GM12878 (cell line): ENCODE measurements at regions not wholly inside any gene's neighbourhood (a gene's known extent, or its start where the extent isn't known, plus 50 kb on each side); places are given as distances from the start of the nearest gene placed in this dataset.

Experiments used
- ATAC-seq: fragments of 200-7000 bp; cut with Tn5 transposase; 3 replicates; pipeline ENCODE4 v1.9.1; 2020; ENCODE audit warnings: mild to moderate bottlenecking, moderate library complexity
- BruUV-seq: library from RNA; stranded (reverse); fragments of 400-500 nt; replicated peaks from 2 replicates; lab custom pipeline; 2021; lab: Mats Ljungman, UMichigan
- CTCF ChIA-PET: fragments of 300-600 bp; sonication (Branson Sonifier 250); formaldehyde crosslinking; extraction: SDS; loops from one replicate; lab custom pipeline; 2021; ENCODE audit warnings: inconsistent platforms; lab: Yijun Ruan, JAX
- POLR2A ChIA-PET: fragments of 350-600 bp; formaldehyde crosslinking; extraction: SDS; loops from one replicate; lab custom pipeline; 2021; ENCODE audit warnings: inconsistent platforms; lab: Charles Lee
- RAD21 ChIA-PET: fragments of 300-600 bp; sonication (Branson Sonifier 250); formaldehyde crosslinking; loops from one replicate; lab custom pipeline; 2023; ENCODE audit warnings: antibody characterized with exemption; ENCODE audit not compliant: unreplicated experiment; lab: Charles Lee
- SMC1A ChIA-PET: fragments of 300-600 bp; sonication (Branson Sonifier 250); formaldehyde crosslinking; loops from one replicate; lab custom pipeline; 2023; ENCODE audit not compliant: unreplicated experiment, uncharacterized antibody; lab: Charles Lee
- DNase-seq: peaks from one replicate; pipeline ENCODE4 v3.0.0-alpha.2; 2011; ENCODE audit warnings: low read depth, low spot score
- FAIRE-seq: peaks from 3 replicates; lab custom pipeline; 2011; peaks lifted over from hg19 to GRCh38; lab: Jason Lieb, UNC
- H2AFZ ChIP-seq: 2 replicates; pipeline ENCODE4 v1.6.0; 2011; ENCODE audit warnings: low read depth, low read length, control low read depth; ENCODE audit not compliant: control insufficient read depth
- H3K27ac ChIP-seq: 2 replicates; pipeline ENCODE4 v1.5.1; 2011; ENCODE audit warnings: control low read depth; ENCODE audit not compliant: control insufficient read depth, insufficient read depth
- H3K27me3 ChIP-seq, 2 experiments: replicated peaks in 1 of 2; 2 replicates each; pipeline versions ENCODE4 v1.6.0 to v1.6.1; 2011; ENCODE audit warnings: low read length in 1 of 2; ENCODE audit not compliant: control insufficient read depth in 2 of 2, insufficient read depth in 2 of 2
- H3K36me3 ChIP-seq, 2 experiments: 2 replicates each; pipeline ENCODE4 v1.5.1; 2011; ENCODE audit warnings: low read length in 1 of 2; ENCODE audit not compliant: control insufficient read depth in 2 of 2, insufficient read depth in 2 of 2
- H3K4me1 ChIP-seq: 2 replicates; pipeline ENCODE4 v1.6.1; 2011; ENCODE audit warnings: mild to moderate bottlenecking, low read length, moderate library complexity, mixed read lengths; ENCODE audit not compliant: control insufficient read depth, insufficient read depth
- H3K4me2 ChIP-seq: 2 replicates; pipeline ENCODE4 v1.6.0; 2011; ENCODE audit warnings: control low read depth; ENCODE audit not compliant: control insufficient read depth, insufficient read depth
- H3K4me3 ChIP-seq: fragments of 200-600 bp; sonication (generic); 2 replicates; pipeline ENCODE4 v1.5.1; 2016
- H3K79me2 ChIP-seq: 2 replicates; pipeline ENCODE4 v1.6.0; 2011; ENCODE audit warnings: low read length; ENCODE audit not compliant: control insufficient read depth, insufficient read depth
- H3K9ac ChIP-seq: 2 replicates; pipeline ENCODE4 v1.8.0; 2011; ENCODE audit warnings: low read length, control low read depth, mixed read lengths; ENCODE audit not compliant: control insufficient read depth, insufficient read depth
- H3K9me3 ChIP-seq: replicated peaks from 3 replicates; pipeline ENCODE4 v1.5.1; 2011; ENCODE audit warnings: mild to moderate bottlenecking, low read length; ENCODE audit not compliant: control insufficient read depth, insufficient read depth
- H4K20me1 ChIP-seq: 2 replicates; pipeline ENCODE4 v1.6.0; 2011; ENCODE audit not compliant: control insufficient read depth, insufficient read depth
- ASH2L ChIP-seq: fragments of 300-600, 200-600 bp; sonication (generic); IDR thresholded peaks from 2 replicates; pipeline ENCODE4 v1.6.1; 2017; ENCODE audit warnings: low read depth, mild to moderate bottlenecking, borderline replicate concordance
- ATF3 ChIP-seq: IDR thresholded peaks from 2 replicates; pipeline ENCODE4 v1.6.1; 2011; ENCODE audit warnings: low read depth, mild to moderate bottlenecking, low read length, moderate library complexity, borderline replicate concordance; ENCODE audit errors: extremely low read depth
- CHD2 ChIP-seq: IDR thresholded peaks from 2 replicates; pipeline ENCODE4 v1.6.1; 2011; ENCODE audit warnings: low read depth, low read length, improper control_type of control experiment, borderline replicate concordance
- EP300 ChIP-seq, 2 experiments: fragments of 150-350 bp in 1 of 2; IDR thresholded peaks; 2 replicates each; pipeline ENCODE4 v1.6.1; 2011 to 2012; ENCODE audit warnings: low read depth in 2 of 2, low read length in 2 of 2, borderline replicate concordance in 1 of 2, improper control_type of control experiment in 1 of 2, inconsistent platforms in 1 of 2; ENCODE audit not compliant: control insufficient read depth in 1 of 2
- HDAC6 ChIP-seq: fragments of 200-600 bp; sonication (generic); IDR thresholded peaks from one replicate; pipeline ENCODE4 v1.8.0; 2017; ENCODE audit warnings: antibody characterized with exemption; ENCODE audit not compliant: unreplicated experiment
- IKZF1 ChIP-seq: fragments of 450-650 bp; conservative IDR thresholded peaks from 2 replicates; pipeline ENCODE4 v1.6.1; 2017; ENCODE audit warnings: antibody characterized with exemption, mild to moderate bottlenecking
- IKZF2 ChIP-seq, 2 experiments: fragments of 450-650 bp; IDR thresholded peaks; 2 replicates each; pipeline ENCODE4 v1.6.1; 2017; ENCODE audit warnings: mild to moderate bottlenecking in 2 of 2, moderate library complexity in 2 of 2
- LARP7 ChIP-seq: fragments of 450-650 bp; IDR thresholded peaks from 2 replicates; pipeline ENCODE4 v1.6.1; 2017; ENCODE audit warnings: mild to moderate bottlenecking
- MXI1 ChIP-seq: fragments of 150-350 bp; IDR thresholded peaks from 2 replicates; pipeline ENCODE4 v1.6.1; 2011; ENCODE audit warnings: low read depth, mild to moderate bottlenecking, inconsistent platforms, low read length, improper control_type of control experiment
- MYB ChIP-seq: fragments of 150-350 bp; IDR thresholded peaks from 2 replicates; pipeline ENCODE4 v1.6.1; 2014; ENCODE audit warnings: mild to moderate bottlenecking, low read depth, low read length, borderline replicate concordance
- RFX5 ChIP-seq: IDR thresholded peaks from 2 replicates; pipeline ENCODE4 v1.6.1; 2011; ENCODE audit warnings: low read depth, low read length, improper control_type of control experiment
- SMARCA5 ChIP-seq: fragments of 450-650 bp; IDR thresholded peaks from 2 replicates; pipeline ENCODE4 v1.6.1; 2017; ENCODE audit warnings: mild to moderate bottlenecking
- SREBF1 ChIP-seq: IDR thresholded peaks from 2 replicates; pipeline ENCODE4 v1.6.1; 2012; ENCODE audit warnings: mild to moderate bottlenecking, low read length
- TCF7 ChIP-seq: IDR thresholded peaks from 2 replicates; pipeline ENCODE4 v1.6.1; 2014; ENCODE audit warnings: antibody characterized with exemption, borderline replicate concordance
- YBX1 ChIP-seq: fragments of 450-650 bp; IDR thresholded peaks from 2 replicates; pipeline ENCODE4 v1.6.1; 2016; ENCODE audit warnings: antibody characterized with exemption
- ZBTB40 ChIP-seq: fragments of 450-650 bp; IDR thresholded peaks from 2 replicates; pipeline ENCODE4 v1.6.1; 2016; ENCODE audit warnings: mild to moderate bottlenecking, moderate library complexity, borderline replicate concordance
- ZNF207 ChIP-seq: fragments of 450-650 bp; IDR thresholded peaks from 2 replicates; pipeline ENCODE4 v1.6.1; 2014; ENCODE audit warnings: antibody characterized with exemption, mild to moderate bottlenecking, borderline replicate concordance
- ZNF622 ChIP-seq: fragments of 450-650 bp; IDR thresholded peaks from 2 replicates; pipeline ENCODE4 v1.6.1; 2017; ENCODE audit warnings: mild to moderate bottlenecking, inconsistent platforms
- WGBS: methylation state at CpG from one replicate; pipeline ENCODE4 v1.1.6; 2016; ENCODE audit warnings: low lambda C conversion rate; ENCODE audit not compliant: insufficient replicate concordance, insufficient coverage; ENCODE audit errors: missing lambda C conversion rate; 5-methylcytosine and 5-hydroxymethylcytosine counted together
- in situ Hi-C: fragments of 300-500 bp; cut with MboI; formaldehyde crosslinking; loops from 9 replicates; pipeline ENCODE4 v1.14.3; 2018; ENCODE audit warnings: mixed read lengths
- intact Hi-C: fragments of 100-400 bp; cut with micrococcal nuclease; formaldehyde crosslinking; loops from one replicate; pipeline ENCODE4 v1.14.2; 2022; ENCODE audit not compliant: unreplicated experiment
- TF ChIP-seq, protein P1 (sequence below): fragments of 450-650 bp; IDR thresholded peaks from 2 replicates; pipeline ENCODE4 v1.6.1; 2018; ENCODE audit warnings: borderline replicate concordance, mild to moderate bottlenecking; ENCODE audit not compliant: partially characterized antibody

- no peak for DNase-seq
- no peak for ATAC-seq
- Histone ChIP-seq H3K4me3 (no peak overlapping the region), H3K4me1 (peaks cover 6% of the 10 kb centered on the region), H3K36me3 (no peaks in the 10 kb centered on the region), H3K9me3 (peaks cover 1% of the 10 kb centered on the region; the same call in 1 of the 3 replicates), H3K4me2 (no peak overlapping the region), H3K79me2 (no peaks in the 10 kb centered on the region), H3K9ac (no peak overlapping the region)
- intact Hi-C loops, result no loop called here
- SMC1A ChIA-PET, result no interaction called here
- CTCF ChIA-PET, result no interaction called here
- POLR2A ChIA-PET, result no interaction called here
- TF ChIP-seq SREBF1 (no peak), ASH2L (no peak), EP300 (IDR thresholded peaks at IDR 0.05; ENCODE audit: borderline replicate concordance in 1 of 2, control insufficient read depth in 1 of 2, low read depth in 2 of 2, low read length in 2 of 2) (no peak), LARP7 (no peak), IKZF1 (no peak), MYB (no peak), YBX1 (no peak), ZBTB40 (no peak), ATF3 (no peak), ZNF207 (no peak), IKZF2 (IDR thresholded peaks at IDR 0.05) (no peak), MXI1 (no peak), TCF7 (no peak), RFX5 (no peak), SMARCA5 (no peak), ZNF622 (no peak), HDAC6 (no peak), CHD2 (no peak)
- TF ChIP-seq, protein P1, sequence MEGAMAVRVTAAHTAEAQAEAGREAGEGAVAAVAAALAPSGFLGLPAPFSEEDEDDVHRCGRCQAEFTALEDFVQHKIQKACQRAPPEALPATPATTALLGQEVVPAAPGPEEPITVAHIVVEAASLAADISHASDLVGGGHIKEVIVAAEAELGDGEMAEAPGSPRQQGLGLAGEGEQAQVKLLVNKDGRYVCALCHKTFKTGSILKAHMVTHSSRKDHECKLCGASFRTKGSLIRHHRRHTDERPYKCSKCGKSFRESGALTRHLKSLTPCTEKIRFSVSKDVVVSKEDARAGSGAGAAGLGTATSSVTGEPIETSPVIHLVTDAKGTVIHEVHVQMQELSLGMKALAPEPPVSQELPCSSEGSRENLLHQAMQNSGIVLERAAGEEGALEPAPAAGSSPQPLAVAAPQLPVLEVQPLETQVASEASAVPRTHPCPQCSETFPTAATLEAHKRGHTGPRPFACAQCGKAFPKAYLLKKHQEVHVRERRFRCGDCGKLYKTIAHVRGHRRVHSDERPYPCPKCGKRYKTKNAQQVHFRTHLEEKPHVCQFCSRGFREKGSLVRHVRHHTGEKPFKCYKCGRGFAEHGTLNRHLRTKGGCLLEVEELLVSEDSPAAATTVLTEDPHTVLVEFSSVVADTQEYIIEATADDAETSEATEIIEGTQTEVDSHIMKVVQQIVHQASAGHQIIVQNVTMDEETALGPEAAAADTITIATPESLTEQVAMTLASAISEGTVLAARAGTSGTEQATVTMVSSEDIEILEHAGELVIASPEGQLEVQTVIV, result no peak
- TF ChIP-seq, all 136 proteins: peak for 0
- Histone ChIP-seq H4K20me1 (no peaks in the 10 kb centered on the region), H2AFZ (no peak overlapping the region), H3K27me3 (no peaks in the 10 kb centered on the region; a peak in 3 of 4 replicates), H3K27ac (no peak overlapping the region)
- WGBS, result 93% methylated on average over 2 of the region's 2 CpGs
- in situ Hi-C loops, result no loop called here
- RAD21 ChIA-PET, result no interaction called here
- no peak for FAIRE-seq
- BruUV-seq, result no TSS peak
These were observed 50.4 kb upstream of the IFFO2 start for GRCh38 chr1:19006837-19007271.
